WTC11 (cell line): ENCODE measurements at regions not wholly inside any gene's neighbourhood (a gene's known extent, or its start where the extent isn't known, plus 50 kb on each side); places are given as distances from the start of the nearest gene placed in this dataset.

Experiments used
- ATAC-seq: fragments of 200-7000 bp; cut with Tn5 transposase; 2 replicates; pipeline ENCODE4 v1.10.0; 2021; ENCODE audit warnings: mild to moderate bottlenecking, moderate library complexity
- CTCF ChIA-PET: fragments of 300-600 bp; sonication (Branson Sonifier 250); formaldehyde crosslinking; loops from one replicate; lab custom pipeline; 2021; ENCODE audit warnings: antibody characterized with exemption; lab: Charles Lee
- POLR2A ChIA-PET: fragments of 350-600 bp; sonication (Branson Sonifier 250); formaldehyde crosslinking; loops from one replicate; lab custom pipeline; 2021; ENCODE audit warnings: antibody characterized with exemption; lab: Charles Lee
- DNase-seq: peaks from one replicate; pipeline ENCODE4 v3.0.0; 2021; ENCODE audit warnings: low spot score
- H3K27ac Mint-ChIP-seq: 2 replicates; pipeline ENCODE4 v1.8.0; 2021; ENCODE audit warnings: mixed read lengths
- H3K27me3 Mint-ChIP-seq: 2 replicates; pipeline ENCODE4 v1.8.0; 2021; ENCODE audit warnings: low read depth, mild to moderate bottlenecking, moderate library complexity, mixed read lengths
- H3K36me3 Mint-ChIP-seq: 2 replicates; pipeline ENCODE4 v1.8.0; 2021; ENCODE audit warnings: mixed read lengths
- H3K4me1 Mint-ChIP-seq: 2 replicates; pipeline ENCODE4 v1.8.0; 2022; ENCODE audit warnings: mixed read lengths
- H3K4me3 Mint-ChIP-seq: 2 replicates; pipeline ENCODE4 v1.8.0; 2021; ENCODE audit warnings: mild to moderate bottlenecking, moderate library complexity, mixed read lengths
- H3K9me3 Mint-ChIP-seq: 2 replicates; pipeline ENCODE4 v1.8.0; 2021; ENCODE audit warnings: mixed read lengths
- ATF1 ChIP-seq: sonication (generic); formaldehyde crosslinking; IDR thresholded peaks from 2 replicates; pipeline ENCODE4 v1.8.1; 2023; ENCODE audit warnings: mild to moderate bottlenecking, moderate library complexity, missing genetic modification reagents
- ATF2 ChIP-seq: sonication (generic); formaldehyde crosslinking; IDR thresholded peaks from 2 replicates; pipeline ENCODE4 v1.8.1; 2022; ENCODE audit warnings: low read depth, missing genetic modification reagents, borderline replicate concordance
- CBFB ChIP-seq: sonication (generic); formaldehyde crosslinking; IDR thresholded peaks from 2 replicates; pipeline ENCODE4 v1.8.1; 2022; ENCODE audit warnings: mild to moderate bottlenecking, low read depth, missing genetic modification reagents
- CDX4 ChIP-seq: fragments of 250-450 bp; sonication (Bioruptor Pico); IDR thresholded peaks from 2 replicates; pipeline ENCODE4 v1.9.0; 2021; ENCODE audit warnings: moderate library complexity, mild to moderate bottlenecking, inconsistent platforms, borderline replicate concordance
- ERG ChIP-seq: fragments of 250-450 bp; sonication (Bioruptor Pico); IDR thresholded peaks from 2 replicates; pipeline ENCODE4 v1.8.0; 2021; ENCODE audit warnings: mild to moderate bottlenecking
- FOXJ3 ChIP-seq: sonication (generic); formaldehyde crosslinking; IDR thresholded peaks from 2 replicates; pipeline ENCODE4 v1.9.0; 2021; ENCODE audit warnings: missing genetic modification reagents, mild to moderate bottlenecking, borderline replicate concordance
- FOXP1 ChIP-seq: sonication (generic); formaldehyde crosslinking; IDR thresholded peaks from 2 replicates; pipeline ENCODE4 v1.8.0; 2022; ENCODE audit warnings: missing genetic modification reagents, mild to moderate bottlenecking, moderate library complexity, borderline replicate concordance
- JUN ChIP-seq: sonication (generic); formaldehyde crosslinking; IDR thresholded peaks from 2 replicates; pipeline ENCODE4 v1.8.0; 2023; ENCODE audit warnings: mild to moderate bottlenecking, missing genetic modification reagents
- MAX ChIP-seq: sonication (generic); formaldehyde crosslinking; IDR thresholded peaks from 2 replicates; pipeline ENCODE4 v1.8.0; 2022; ENCODE audit warnings: mild to moderate bottlenecking, missing genetic modification reagents
- MYBL2 ChIP-seq: sonication (generic); formaldehyde crosslinking; IDR thresholded peaks from 2 replicates; pipeline ENCODE4 v1.8.1; 2023; ENCODE audit warnings: mild to moderate bottlenecking, moderate library complexity, missing genetic modification reagents
- NR1H2 ChIP-seq: sonication (generic); formaldehyde crosslinking; IDR thresholded peaks from 2 replicates; pipeline ENCODE4 v1.9.0; 2021; ENCODE audit warnings: mild to moderate bottlenecking, moderate library complexity, missing genetic modification reagents
- NR3C1 ChIP-seq: sonication (generic); formaldehyde crosslinking; conservative IDR thresholded peaks from 2 replicates; pipeline ENCODE4 v1.8.1; 2023; ENCODE audit warnings: low read depth, mild to moderate bottlenecking, missing genetic modification reagents
- PRDM15 ChIP-seq: sonication (generic); formaldehyde crosslinking; IDR thresholded peaks from 2 replicates; pipeline ENCODE4 v1.8.0; 2022; ENCODE audit warnings: missing genetic modification reagents
- TCF7 ChIP-seq: sonication (generic); formaldehyde crosslinking; IDR thresholded peaks from 2 replicates; pipeline ENCODE4 v1.8.0; 2022; ENCODE audit warnings: mild to moderate bottlenecking, low read depth, missing genetic modification reagents, moderate library complexity
- TEAD4 ChIP-seq: sonication (generic); formaldehyde crosslinking; IDR thresholded peaks from 2 replicates; pipeline ENCODE4 v1.8.0; 2022; ENCODE audit warnings: mild to moderate bottlenecking, missing genetic modification reagents
- ZBTB21 ChIP-seq: sonication (generic); formaldehyde crosslinking; IDR thresholded peaks from 2 replicates; pipeline ENCODE4 v1.8.1; 2023; ENCODE audit warnings: mild to moderate bottlenecking, missing genetic modification reagents, borderline replicate concordance
- ZNF263 ChIP-seq: sonication (generic); formaldehyde crosslinking; IDR thresholded peaks from 2 replicates; pipeline ENCODE4 v1.8.1; 2022; ENCODE audit warnings: low read depth, mild to moderate bottlenecking, moderate library complexity, missing genetic modification reagents
- ZNF281 ChIP-seq: sonication (generic); formaldehyde crosslinking; IDR thresholded peaks from 2 replicates; pipeline ENCODE4 v1.8.0; 2023; ENCODE audit warnings: mild to moderate bottlenecking, missing genetic modification reagents
- ZNF317 ChIP-seq: sonication (generic); formaldehyde crosslinking; IDR thresholded peaks from 2 replicates; pipeline ENCODE4 v1.8.1; 2023; ENCODE audit warnings: low read depth, mild to moderate bottlenecking, moderate library complexity, missing genetic modification reagents, borderline replicate concordance
- ZNF416 ChIP-seq: fragments of 250-450 bp; sonication (Bioruptor Pico); IDR thresholded peaks from 2 replicates; pipeline ENCODE4 v1.9.0; 2021; ENCODE audit warnings: mild to moderate bottlenecking, inconsistent platforms

GRCh38 chr5:37966291-37966690, 126.5 kb upstream of the GDNF start:
- Mint-ChIP-seq H3K4me1 (no peaks in the 10 kb centered on the region), H3K4me3 (no peak overlapping the region), H3K27me3 (no peaks in the 10 kb centered on the region), H3K9me3 (peaks cover 4% of the 10 kb centered on the region; the same call in 1 of the 2 replicates), H3K27ac (no peak overlapping the region), H3K36me3 (no peaks in the 10 kb centered on the region)
- TF ChIP-seq MYBL2 (CRISPR knock-in tag) (no peak), ATF1 (CRISPR knock-in tag) (no peak), ATF2 (no peak), NR3C1 (CRISPR knock-in tag) (no peak), ZNF416 (CRISPR knock-in tag) (no peak), JUN (CRISPR knock-in tag) (no peak), TEAD4 (CRISPR knock-in tag) (no peak), TCF7 (CRISPR knock-in tag) (no peak), MAX (CRISPR knock-in tag) (no peak), ZNF317 (CRISPR knock-in tag) (no peak), CBFB (CRISPR knock-in tag) (no peak), FOXJ3 (no peak), ZBTB21 (CRISPR knock-in tag) (no peak), FOXP1 (CRISPR knock-in tag) (no peak), NR1H2 (no peak), ERG (CRISPR knock-in tag) (no peak), PRDM15 (CRISPR knock-in tag) (no peak), ZNF281 (CRISPR knock-in tag) (no peak), ZNF263 (CRISPR knock-in tag) (no peak), CDX4 (CRISPR knock-in tag) (no peak)
- CTCF ChIA-PET, result no interaction called here
- no peak for DNase-seq
- ATAC-seq, result no peak
- POLR2A ChIA-PET, result no interaction called here
